Keratinocyte (primary cell): ENCODE measurements at regions not wholly inside any gene's neighbourhood (a gene's known extent, or its start where the extent isn't known, plus 50 kb on each side); places are given as distances from the start of the nearest gene placed in this dataset.
"Not testable (repeated sequence)": the region's sequence is repeated elsewhere in the genome, so short reads cannot be mapped to it uniquely, and the experiment has no call there.

ENCODE experiments used
- CTCF ChIP-seq, 3 experiments: IDR thresholded peaks in 1 of 3; conservative IDR thresholded peaks in 1 of 3; optimal IDR thresholded peaks in 1 of 3; 2 replicates in 2 of 3; 3 replicates in 1 of 3; pipeline versions ENCODE3 to v1.5.1; 2011; ENCODE audit warnings: low read length in 3 of 3, mild to moderate bottlenecking in 3 of 3, moderate library complexity in 2 of 3, control low read depth in 1 of 3, inconsistent platforms in 1 of 3; ENCODE audit not compliant: insufficient read depth in 2 of 3; ENCODE audit errors: extremely low read depth in 1 of 3
- EZH2 ChIP-seq: IDR thresholded peaks from one replicate; pipeline ENCODE4 v1.6.1; 2012; ENCODE audit warnings: inconsistent platforms, mild to moderate bottlenecking, low read length, moderate library complexity

GRCh38 chr15:28784347-28785163, 63.9 kb downstream of the GOLGA6L7 start:
- not testable (repeated sequence) for TF ChIP-seq EZH2; CTCF (optimal IDR thresholded peaks at IDR 0.05 in 1 of 3, IDR thresholded peaks at IDR 0.05 in 1 of 3, conservative IDR thresholded peaks at IDR 0.05 in 1 of 3; ENCODE audit: extremely low read depth in 1 of 3, insufficient read depth in 2 of 3, low read length in 3 of 3)
